ENCODE measurements at regions not wholly inside any gene's neighbourhood (a gene's known extent, or its start where the extent isn't known, plus 50 kb on each side); places are given as distances from the start of the nearest gene placed in this dataset.

DNA sequence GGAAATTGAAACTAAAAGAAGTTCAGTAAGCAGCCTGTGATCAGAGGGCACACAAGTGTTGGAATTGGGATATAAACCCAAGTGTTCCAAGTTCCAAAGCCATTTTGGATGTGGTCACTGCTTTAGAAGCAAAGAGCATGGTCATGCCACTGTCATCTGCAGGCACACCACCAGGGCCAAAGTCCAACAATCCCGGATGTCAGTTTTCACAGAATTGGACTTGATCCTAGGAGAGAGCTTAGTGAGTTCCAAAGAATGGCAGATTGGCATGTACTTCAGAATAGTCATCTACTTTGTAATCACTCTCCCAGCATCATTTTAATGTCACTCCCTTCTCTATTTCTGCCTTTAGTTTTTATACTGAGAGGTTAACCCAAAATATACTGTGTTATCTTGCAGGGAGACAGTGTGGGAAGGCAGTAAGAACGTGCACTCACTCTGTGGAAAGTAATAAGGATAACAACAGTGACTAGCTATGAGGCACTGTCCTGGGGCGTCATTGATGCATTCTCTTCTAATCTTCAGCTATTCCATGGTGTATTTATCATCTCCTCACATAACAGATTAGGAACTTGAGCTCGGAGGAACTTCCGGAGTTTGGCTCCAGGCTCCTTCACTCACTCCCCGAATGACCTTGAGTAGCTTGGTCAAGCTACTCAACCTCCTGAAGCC, 388.0 kb downstream of the ACTL7B start:
- Histone ChIP-seq H3K36me3 (ENCODE audit: control insufficient read depth in 1 of 2, insufficient read depth in 2 of 2, low read length in 1 of 2) (no peaks in the 10 kb centered on the region), H3K9me3 (ENCODE audit: control insufficient read depth, low read length) (no peaks in the 10 kb centered on the region), H3K4me3 (ENCODE audit: low read length in 2 of 2) (no peak overlapping the region), H3K4me1 (ENCODE audit: control insufficient read depth in 1 of 2, insufficient read depth in 2 of 2, low read length in 2 of 2) (no peaks in the 10 kb centered on the region), H3K27me3 (ENCODE audit: control insufficient read depth in 1 of 2, insufficient read depth in 2 of 2, low read length in 1 of 2) (no peaks in the 10 kb centered on the region), H3K27ac (ENCODE audit: low read depth in 1 of 2, low read length in 2 of 2) (no peak overlapping the region)
- intact Hi-C loops (cut with DNase I) = no loop called here
- DNase-seq = peak in 1 of 2 donors; percentile 52
- peak; percentile 40 for ATAC-seq (ENCODE audit: low FRiP score)
- 15 to 20% methylated on average over 6 of the region's 6 CpGs for WGBS, 2 donors

DNA sequence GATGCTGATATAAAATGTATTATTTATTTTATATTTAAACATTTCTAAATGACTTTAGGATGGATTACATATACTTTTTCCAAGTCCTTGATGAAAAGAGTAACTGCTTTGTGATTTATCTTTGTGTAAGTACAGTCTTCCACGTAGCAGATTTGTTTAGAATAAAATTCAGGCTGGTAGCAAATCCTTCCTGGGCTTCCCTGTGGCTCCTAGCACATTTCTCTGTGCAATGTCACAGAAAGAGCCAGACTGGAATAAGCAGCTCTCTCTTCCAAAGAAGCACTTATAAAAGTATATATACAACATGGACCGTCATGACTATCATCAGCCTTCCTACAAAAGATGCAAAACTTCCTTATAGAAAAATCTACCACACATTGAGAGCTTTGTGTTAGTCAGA, 388.6 kb downstream of the ACTL7B start:
- no peaks in the 10 kb centered on the region for H3K9me3 ChIP-seq (ENCODE audit: control insufficient read depth, low read length)
- ATAC-seq (ENCODE audit: low FRiP score) (no peak), DNase-seq (no peak)
- intact Hi-C loops (cut with DNase I) = no loop called here
- 51 to 57% methylated on average over 2 of the region's 2 CpGs for WGBS, 2 donors
- H3K27ac ChIP-seq (ENCODE audit: low read depth in 1 of 2, low read length in 2 of 2) = no peak overlapping the region
- no peaks in the 10 kb centered on the region for H3K27me3 ChIP-seq (ENCODE audit: control insufficient read depth in 1 of 2, insufficient read depth in 2 of 2, low read length in 1 of 2)
- H3K36me3 ChIP-seq (ENCODE audit: control insufficient read depth in 1 of 2, insufficient read depth in 2 of 2, low read length in 1 of 2) = no peaks in the 10 kb centered on the region
- H3K4me3 ChIP-seq (ENCODE audit: low read length in 2 of 2) = no peak overlapping the region
- no peaks in the 10 kb centered on the region for H3K4me1 ChIP-seq (ENCODE audit: control insufficient read depth in 1 of 2, insufficient read depth in 2 of 2, low read length in 2 of 2)

DNA sequence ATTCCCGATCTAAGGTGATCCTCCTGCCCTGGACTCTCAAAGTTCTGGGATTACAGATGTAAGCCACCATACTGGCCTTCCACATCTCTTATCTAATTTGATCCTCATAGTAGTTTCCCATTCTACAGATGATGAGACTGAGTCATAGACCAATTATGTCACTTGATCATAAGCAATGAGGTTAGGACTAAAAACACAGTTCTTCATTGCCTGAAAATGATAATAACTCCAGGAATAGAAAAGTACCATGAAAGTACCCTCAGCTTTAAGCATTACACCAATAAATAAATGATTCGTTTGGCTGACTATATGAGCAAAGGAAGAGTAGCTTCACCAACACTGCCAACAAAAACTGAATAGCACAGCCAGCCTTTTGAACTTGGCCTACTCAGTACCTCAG, 389.5 kb downstream of the ACTL7B start:
- no peak for DNase-seq
- H3K4me3 ChIP-seq (ENCODE audit: low read length in 2 of 2) = no peak overlapping the region
- WGBS, 2 donors = 62 to 63% methylated on average over 2 of the region's 2 CpGs
- intact Hi-C loops (cut with DNase I) = no loop called here
- no peaks in the 10 kb centered on the region for H3K36me3 ChIP-seq (ENCODE audit: control insufficient read depth in 1 of 2, insufficient read depth in 2 of 2, low read length in 1 of 2)
- no peaks in the 10 kb centered on the region for H3K27me3 ChIP-seq (ENCODE audit: control insufficient read depth in 1 of 2, insufficient read depth in 2 of 2, low read length in 1 of 2)
- no peak for ATAC-seq (ENCODE audit: low FRiP score)
- H3K4me1 ChIP-seq (ENCODE audit: control insufficient read depth in 1 of 2, insufficient read depth in 2 of 2, low read length in 2 of 2) = no peaks in the 10 kb centered on the region
- no peaks in the 10 kb centered on the region for H3K9me3 ChIP-seq (ENCODE audit: control insufficient read depth, low read length)
- no peak overlapping the region for H3K27ac ChIP-seq (ENCODE audit: low read depth in 1 of 2, low read length in 2 of 2)

DNA sequence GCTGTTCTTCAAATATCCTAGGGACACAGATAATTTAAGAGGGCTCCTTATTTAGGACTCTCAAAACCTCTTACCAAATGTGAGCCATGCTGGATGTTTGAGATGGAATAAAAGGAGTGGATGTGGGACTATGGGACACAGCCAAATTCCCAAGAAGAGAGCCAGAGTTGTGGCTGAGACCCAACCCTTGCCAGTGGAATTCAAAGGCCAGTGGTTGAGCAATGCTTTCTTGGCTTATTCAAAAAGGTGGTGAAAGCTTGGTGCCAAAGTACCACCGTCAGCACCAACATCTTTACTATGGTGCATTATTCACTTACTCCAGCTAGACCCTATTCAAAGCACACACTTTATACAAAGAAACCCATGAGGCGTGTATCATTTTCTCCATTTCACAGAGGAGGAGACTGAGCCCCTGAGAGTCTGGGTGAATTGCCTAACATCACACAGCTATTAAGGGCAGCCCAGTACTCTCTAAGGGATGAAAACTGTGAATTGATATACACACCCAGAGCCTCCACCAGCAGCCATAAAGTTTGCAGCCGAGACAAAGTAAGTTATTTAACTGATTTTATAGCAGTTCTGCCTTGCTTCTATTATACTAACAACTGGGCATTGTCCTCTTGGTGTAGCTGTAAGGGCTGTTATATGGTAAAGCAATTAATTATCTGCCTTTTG, 391.7 kb downstream of the ACTL7B start:
- no peaks in the 10 kb centered on the region for H3K9me3 ChIP-seq (ENCODE audit: control insufficient read depth, low read length)
- no peaks in the 10 kb centered on the region for H3K36me3 ChIP-seq (ENCODE audit: control insufficient read depth in 1 of 2, insufficient read depth in 2 of 2, low read length in 1 of 2)
- ATAC-seq (ENCODE audit: low FRiP score) (peak; percentile 62), DNase-seq (peak in 1 of 2 donors; percentile 50)
- 58% methylated on average over 3 of the region's 3 CpGs for WGBS, 2 donors
- H3K27me3 ChIP-seq (ENCODE audit: control insufficient read depth in 1 of 2, insufficient read depth in 2 of 2, low read length in 1 of 2) = no peaks in the 10 kb centered on the region
- no peaks in the 10 kb centered on the region for H3K4me1 ChIP-seq (ENCODE audit: control insufficient read depth in 1 of 2, insufficient read depth in 2 of 2, low read length in 2 of 2)
- H3K4me3 ChIP-seq (ENCODE audit: low read length in 2 of 2) = no peak overlapping the region
- intact Hi-C loops (cut with DNase I) = no loop called here
- no peak overlapping the region for H3K27ac ChIP-seq (ENCODE audit: low read depth in 1 of 2, low read length in 2 of 2)

DNA sequence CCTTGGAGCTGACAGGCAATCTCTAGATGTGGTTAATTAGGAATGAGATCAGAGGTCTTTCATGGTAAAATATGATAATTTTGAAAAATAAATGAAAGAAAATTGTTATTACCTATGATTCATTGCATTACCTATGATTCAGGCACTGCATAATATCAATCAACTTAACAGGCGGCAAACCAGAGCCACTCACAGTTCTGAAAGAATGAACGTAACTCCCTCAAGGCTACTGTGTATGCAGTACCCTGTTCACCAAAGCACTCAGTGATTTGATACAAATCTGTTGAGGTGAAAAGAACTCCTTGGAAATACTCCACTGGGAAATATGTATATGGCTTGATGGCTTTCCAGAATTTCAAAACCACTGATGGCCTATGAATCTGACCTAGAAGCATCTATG, 398.9 kb downstream of the ACTL7B start:
- WGBS, 2 donors = 88 to 95% methylated on average over 2 of the region's 2 CpGs
- Histone ChIP-seq H3K4me1 (ENCODE audit: control insufficient read depth in 1 of 2, insufficient read depth in 2 of 2, low read length in 2 of 2) (no peaks in the 10 kb centered on the region), H3K9me3 (ENCODE audit: control insufficient read depth, low read length) (no peaks in the 10 kb centered on the region), H3K4me3 (ENCODE audit: low read length in 2 of 2) (no peak overlapping the region), H3K27me3 (ENCODE audit: control insufficient read depth in 1 of 2, insufficient read depth in 2 of 2, low read length in 1 of 2) (no peaks in the 10 kb centered on the region), H3K27ac (ENCODE audit: low read depth in 1 of 2, low read length in 2 of 2) (no peak overlapping the region), H3K36me3 (ENCODE audit: control insufficient read depth in 1 of 2, insufficient read depth in 2 of 2, low read length in 1 of 2) (no peaks in the 10 kb centered on the region)
- DNase-seq (no peak), ATAC-seq (ENCODE audit: low FRiP score) (no peak)
- intact Hi-C loops (cut with DNase I) = no loop called here

DNA sequence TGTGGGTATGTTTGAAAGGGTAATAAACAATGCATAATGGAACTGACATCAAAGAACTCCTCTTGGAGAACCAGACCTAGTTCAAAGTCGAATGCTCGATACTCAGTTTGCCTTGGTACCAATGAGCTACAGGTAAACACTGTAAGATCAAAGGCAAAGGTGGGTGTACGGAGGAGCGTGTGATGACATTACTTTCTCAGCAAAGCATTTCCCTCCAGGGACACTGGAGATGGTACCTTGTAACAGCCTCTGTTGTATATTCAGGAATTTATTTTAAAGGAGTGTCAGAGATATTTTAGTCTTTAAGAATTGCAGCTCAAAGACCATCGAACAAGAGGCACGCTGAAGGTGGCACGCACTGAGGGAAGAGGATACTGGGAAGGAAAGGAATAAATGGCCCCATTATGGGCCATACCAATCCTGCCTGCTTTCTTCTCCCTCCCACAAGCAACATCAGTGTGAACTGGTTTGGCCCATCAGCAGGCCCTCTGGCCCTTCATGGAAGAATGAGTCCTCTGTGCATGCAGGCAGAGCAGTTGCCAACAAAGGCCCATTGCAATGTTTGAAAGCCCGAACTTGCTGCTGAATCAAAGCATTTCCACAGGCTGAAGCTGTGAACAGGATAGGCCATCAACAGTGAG, 410.2 kb downstream of the ACTL7B start:
- WGBS, 2 donors = 96 to 98% methylated on average over 8 of the region's 8 CpGs
- Histone ChIP-seq H3K36me3 (ENCODE audit: control insufficient read depth in 1 of 2, insufficient read depth in 2 of 2, low read length in 1 of 2) (no peaks in the 10 kb centered on the region), H3K9me3 (ENCODE audit: control insufficient read depth, low read length) (no peaks in the 10 kb centered on the region), H3K4me3 (ENCODE audit: low read length in 2 of 2) (no peak overlapping the region), H3K4me1 (ENCODE audit: control insufficient read depth in 1 of 2, insufficient read depth in 2 of 2, low read length in 2 of 2) (peaks cover 0 to 3% of the 10 kb centered on the region in 2 donors), H3K27ac (ENCODE audit: low read depth in 1 of 2, low read length in 2 of 2) (no peak overlapping the region), H3K27me3 (ENCODE audit: control insufficient read depth in 1 of 2, insufficient read depth in 2 of 2, low read length in 1 of 2) (no peaks in the 10 kb centered on the region)
- intact Hi-C loops (cut with DNase I) = loop anchor here in 1 of 2 donors (10.0 kb wide), 1 partner anchor 961 kb away; the partner anchor contains the start of gene KLF4
- DNase-seq (no peak), ATAC-seq (ENCODE audit: low FRiP score) (no peak)

DNA sequence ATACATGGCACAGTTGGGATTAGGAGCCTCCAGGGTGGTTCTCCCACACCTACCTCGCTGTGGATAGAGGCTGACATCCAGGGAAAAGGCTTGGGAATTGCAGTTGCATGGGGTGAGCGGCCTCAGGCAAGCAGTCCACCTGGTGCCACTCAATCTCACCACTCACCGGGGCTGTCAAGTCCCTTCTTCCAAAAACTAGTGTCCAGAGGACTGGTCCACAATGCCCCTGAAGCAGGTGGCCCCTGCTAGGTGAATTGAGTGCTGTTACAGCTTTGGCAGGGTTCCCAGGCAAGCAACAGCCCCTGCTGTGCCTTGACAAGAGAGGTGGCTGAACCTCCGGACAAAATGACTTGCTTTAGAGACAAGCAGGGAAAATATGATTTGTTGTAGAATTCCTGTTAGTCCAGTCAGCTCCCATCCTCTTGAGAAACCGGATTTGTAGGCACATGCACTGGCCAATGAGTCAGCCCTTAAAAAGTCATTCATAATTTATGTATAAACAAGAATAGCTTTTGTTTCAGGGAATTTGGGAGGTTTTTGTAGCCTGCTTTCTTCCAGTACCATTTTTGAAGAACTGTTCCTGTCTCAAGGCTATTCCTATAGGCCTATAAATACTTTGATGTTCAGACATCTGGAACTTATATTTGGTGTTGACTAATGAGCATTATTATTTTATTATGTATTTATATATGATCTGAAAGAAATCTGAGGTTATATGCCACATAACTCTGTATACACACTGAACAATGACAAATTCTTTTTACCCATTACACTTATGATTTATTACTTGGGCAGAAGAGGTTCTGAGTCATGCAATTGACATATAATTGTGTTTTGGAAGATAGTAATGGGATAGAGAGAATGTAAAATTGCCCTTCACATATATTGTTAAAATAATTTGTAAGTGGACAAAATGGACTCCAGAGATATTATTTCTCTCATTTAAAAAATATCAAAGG, 411.1 kb downstream of the ACTL7B start:
- Histone ChIP-seq H3K4me1 (ENCODE audit: control insufficient read depth in 1 of 2, insufficient read depth in 2 of 2, low read length in 2 of 2) (peaks cover 0 to 3% of the 10 kb centered on the region in 2 donors), H3K27ac (ENCODE audit: low read depth in 1 of 2, low read length in 2 of 2) (peak overlapping the region in 1 of 2 donors; percentile 30)
- intact Hi-C loops (cut with DNase I) = loop anchor here in 1 of 2 donors (10.0 kb wide), 1 partner anchor 960 kb away; the partner anchor contains the start of gene KLF4

DNA sequence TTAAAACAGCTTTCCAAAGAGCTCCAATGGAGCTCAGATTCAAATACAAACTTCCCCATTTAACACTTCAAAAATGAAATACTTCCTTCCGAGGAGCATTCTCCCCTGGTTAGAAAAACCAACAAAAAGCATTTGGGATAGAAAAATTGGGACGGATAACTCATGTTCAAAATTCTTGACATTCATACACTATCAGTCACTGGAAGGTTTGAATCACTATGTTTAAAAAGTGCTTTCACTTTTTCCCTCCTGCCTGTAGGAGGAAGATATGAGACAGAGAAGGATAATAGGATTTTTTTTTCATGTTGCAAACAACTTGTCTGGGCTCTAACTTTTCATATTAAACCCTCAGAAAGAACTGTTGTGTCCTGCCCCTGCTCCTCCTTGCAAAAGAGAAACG, 412.0 kb downstream of the ACTL7B start:
- 24 to 26% methylated on average over 3 of the region's 3 CpGs for WGBS, 2 donors
- H3K27ac ChIP-seq (ENCODE audit: low read depth in 1 of 2, low read length in 2 of 2) = no peak overlapping the region

More for the DNA sequence above, 411.1 kb downstream of the ACTL7B start:
- no peaks in the 10 kb centered on the region for H3K36me3 ChIP-seq (ENCODE audit: control insufficient read depth in 1 of 2, insufficient read depth in 2 of 2, low read length in 1 of 2)
- DNase-seq = peak in 1 of 2 donors; percentile 68
- no peaks in the 10 kb centered on the region for H3K9me3 ChIP-seq (ENCODE audit: control insufficient read depth, low read length)
- WGBS, 2 donors = 55 to 56% methylated on average over 5 of the region's 5 CpGs
- no peaks in the 10 kb centered on the region for H3K27me3 ChIP-seq (ENCODE audit: control insufficient read depth in 1 of 2, insufficient read depth in 2 of 2, low read length in 1 of 2)
- H3K4me3 ChIP-seq (ENCODE audit: low read length in 2 of 2) = no peak overlapping the region
- ATAC-seq (ENCODE audit: low FRiP score) = peak; percentile 71

More for the DNA sequence above, 412.0 kb downstream of the ACTL7B start:
- intact Hi-C loops (cut with DNase I) = loop anchor here in 1 of 2 donors (2.0 to 10.0 kb wide), 2 partner anchors 33 to 959 kb away; partner anchors contain the start of gene KLF4
- H3K36me3 ChIP-seq (ENCODE audit: control insufficient read depth in 1 of 2, insufficient read depth in 2 of 2, low read length in 1 of 2) = no peaks in the 10 kb centered on the region
- H3K9me3 ChIP-seq (ENCODE audit: control insufficient read depth, low read length) = no peaks in the 10 kb centered on the region
- H3K27me3 ChIP-seq (ENCODE audit: control insufficient read depth in 1 of 2, insufficient read depth in 2 of 2, low read length in 1 of 2) = no peaks in the 10 kb centered on the region
- no peak for ATAC-seq (ENCODE audit: low FRiP score)
- H3K4me1 ChIP-seq (ENCODE audit: control insufficient read depth in 1 of 2, insufficient read depth in 2 of 2, low read length in 2 of 2) = peaks cover 0 to 3% of the 10 kb centered on the region in 2 donors
- DNase-seq = no peak
- H3K4me3 ChIP-seq (ENCODE audit: low read length in 2 of 2) = no peak overlapping the region
